ENCODE measurements at regions not wholly inside any gene's neighbourhood (a gene's known extent, or its start where the extent isn't known, plus 50 kb on each side); places are given as distances from the start of the nearest gene placed in this dataset.

- no peak overlapping the region for H3K4me3 ChIP-seq (ENCODE audit: low read depth, low read length)
- no peak for TF ChIP-seq CTCF (IDR thresholded peaks at IDR 0.05; ENCODE audit: borderline replicate concordance, insufficient read depth, low read depth, low read length)
Observed at GRCh38 chr18:10298346-10298745, 156.1 kb upstream of the APCDD1 start.

- no peak for TF ChIP-seq CTCF (IDR thresholded peaks at IDR 0.05; ENCODE audit: borderline replicate concordance, insufficient read depth, low read depth, low read length)
- H3K4me3 ChIP-seq (ENCODE audit: low read depth, low read length): no peak overlapping the region
Observed at GRCh38 chr18:10299643-10300042, 154.8 kb upstream of the APCDD1 start.

GRCh38 chr18:10300739-10301138 is 153.7 kb upstream of the APCDD1 start:
- TF ChIP-seq CTCF (IDR thresholded peaks at IDR 0.05; ENCODE audit: borderline replicate concordance, insufficient read depth, low read depth, low read length): no peak
- no peak overlapping the region for H3K4me3 ChIP-seq (ENCODE audit: low read depth, low read length)

- H3K4me3 ChIP-seq (ENCODE audit: low read depth, low read length): no peak overlapping the region
- TF ChIP-seq CTCF (IDR thresholded peaks at IDR 0.05; ENCODE audit: borderline replicate concordance, insufficient read depth, low read depth, low read length): no peak
Observed at GRCh38 chr18:10301831-10302483, 152.5 kb upstream of the APCDD1 start.

DNA sequence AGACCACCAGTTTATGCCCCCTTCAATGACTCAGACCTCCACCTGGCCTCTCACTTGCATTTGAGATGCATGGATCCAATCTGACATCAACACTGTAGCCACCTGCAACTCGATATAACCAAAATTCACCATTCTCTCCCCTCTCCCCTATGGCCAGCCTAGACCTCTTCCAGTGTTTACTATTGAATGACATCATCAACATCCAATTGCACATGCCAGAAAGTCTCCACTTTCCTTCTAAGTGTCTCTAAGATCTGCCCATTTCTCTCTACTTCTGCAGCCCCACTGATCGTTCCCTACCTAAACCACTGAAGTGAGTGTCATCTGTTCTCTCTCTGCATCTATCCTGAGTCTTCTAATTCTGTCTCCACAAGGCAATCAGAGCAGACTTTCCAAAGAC is 151.3 kb upstream of the APCDD1 start:
- H3K4me3 ChIP-seq (ENCODE audit: low read depth, low read length): no peak overlapping the region
- no peak for TF ChIP-seq CTCF (IDR thresholded peaks at IDR 0.05; ENCODE audit: borderline replicate concordance, insufficient read depth, low read depth, low read length)

GRCh38 chr18:10304853-10305252 is 149.6 kb upstream of the APCDD1 start:
- H3K4me3 ChIP-seq (ENCODE audit: low read depth, low read length): no peak overlapping the region
- TF ChIP-seq CTCF (IDR thresholded peaks at IDR 0.05; ENCODE audit: borderline replicate concordance, insufficient read depth, low read depth, low read length): no peak

- no peak overlapping the region for H3K4me3 ChIP-seq (ENCODE audit: low read depth, low read length)
- no peak for TF ChIP-seq CTCF (IDR thresholded peaks at IDR 0.05; ENCODE audit: borderline replicate concordance, insufficient read depth, low read depth, low read length)
Observed at GRCh38 chr18:10306779-10307178, 147.7 kb upstream of the APCDD1 start.
